ENCODE measurements at regions not wholly inside any gene's neighbourhood (a gene's known extent, or its start where the extent isn't known, plus 50 kb on each side); places are given as distances from the start of the nearest gene placed in this dataset.

GRCh38 chr12:107523775-107524535, 161.6 kb upstream of the PWP1 start (continued):
- TF ChIP-seq UBTF (CRISPR knock-in tag; IDR thresholded peaks at IDR 0.05) (no peak), FOXP4 (CRISPR knock-in tag; IDR thresholded peaks at IDR 0.05) (peak; percentile 49; the same call in 1 of the 2 replicates), AGO1 (IDR thresholded peaks at IDR 0.05; ENCODE audit: low read depth, low read length, poor library complexity, severe bottlenecking) (no peak), MEF2D (CRISPR knock-in tag; IDR thresholded peaks at IDR 0.05) (no peak), ZFP36L2 (CRISPR knock-in tag; IDR thresholded peaks at IDR 0.05) (no peak), HOXA3 (CRISPR knock-in tag; IDR thresholded peaks at IDR 0.05) (0 out of 2 replicates have a peak, but pooled peaks have one; percentile 24), PAXIP1 (CRISPR knock-in tag; conservative IDR thresholded peaks at IDR 0.05) (peak; percentile 73), BCL3 (CRISPR knock-in tag; IDR thresholded peaks at IDR 0.05) (no peak), SRSF4 (IDR thresholded peaks at IDR 0.05; ENCODE audit: low read depth, low read length, poor library complexity, severe bottlenecking) (no peak), TRIM24 (CRISPR knock-in tag; IDR thresholded peaks at IDR 0.05) (no peak), TEAD3 (CRISPR knock-in tag; optimal IDR thresholded peaks at IDR 0.05; ENCODE audit: borderline replicate concordance) (no peak), THAP9 (CRISPR knock-in tag; IDR thresholded peaks at IDR 0.05; ENCODE audit: borderline replicate concordance) (no peak), DNMT3B (CRISPR knock-in tag; conservative IDR thresholded peaks at IDR 0.05) (no peak), GMEB2 (CRISPR knock-in tag; IDR thresholded peaks at IDR 0.05; ENCODE audit: low read depth) (no peak)
